Tongue (tissue), 1 donor: ENCODE measurements at regions not wholly inside any gene's neighbourhood (a gene's known extent, or its start where the extent isn't known, plus 50 kb on each side); places are given as distances from the start of the nearest gene placed in this dataset.
"Not testable (repeated sequence)": the region's sequence is repeated elsewhere in the genome, so short reads cannot be mapped to it uniquely, and the experiment has no call there.

Experiments
- DNase-seq: peaks from one replicate; pipeline ENCODE4 v3.0.0-alpha.2; 2015

DNA sequence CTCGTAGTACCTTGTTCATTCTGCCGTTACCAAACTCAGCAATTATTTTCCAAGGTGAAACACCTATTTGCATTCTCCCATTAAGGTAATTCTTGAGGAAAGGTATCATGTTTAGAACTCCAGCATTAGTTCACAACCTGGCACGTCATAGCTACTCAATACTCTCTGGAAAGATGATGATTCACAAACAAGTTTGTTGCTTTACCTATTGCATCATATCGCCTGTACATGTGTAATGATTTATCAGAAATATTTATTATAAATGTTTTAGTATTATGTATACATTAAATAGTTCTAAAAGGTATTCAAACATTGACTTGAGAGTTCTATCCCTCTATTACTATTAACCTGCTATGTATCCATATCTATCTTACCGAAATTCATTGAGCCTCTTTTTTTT is 658.3 kb upstream of the PITX2 start:
- no peak for DNase-seq

DNA sequence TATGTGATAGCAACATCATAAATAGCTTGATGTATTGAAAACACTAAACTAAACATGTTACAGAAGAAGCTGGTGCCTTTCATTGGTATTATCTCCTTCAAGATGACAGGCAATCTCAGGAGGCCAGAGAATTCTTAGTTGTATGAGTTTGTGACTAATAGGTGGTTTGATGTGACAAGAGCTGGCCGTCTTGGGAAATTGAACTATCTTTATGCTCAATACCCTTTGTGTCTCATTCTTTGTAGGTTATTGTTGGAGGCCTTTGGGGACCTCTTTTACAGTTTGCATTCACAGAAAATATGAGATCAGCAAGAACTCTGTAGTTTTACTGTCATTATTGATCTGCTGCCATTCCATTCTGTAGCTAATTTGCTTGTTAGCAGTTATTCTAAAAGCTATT is 659.2 kb upstream of the PITX2 start:
- DNase-seq, result no peak

DNA sequence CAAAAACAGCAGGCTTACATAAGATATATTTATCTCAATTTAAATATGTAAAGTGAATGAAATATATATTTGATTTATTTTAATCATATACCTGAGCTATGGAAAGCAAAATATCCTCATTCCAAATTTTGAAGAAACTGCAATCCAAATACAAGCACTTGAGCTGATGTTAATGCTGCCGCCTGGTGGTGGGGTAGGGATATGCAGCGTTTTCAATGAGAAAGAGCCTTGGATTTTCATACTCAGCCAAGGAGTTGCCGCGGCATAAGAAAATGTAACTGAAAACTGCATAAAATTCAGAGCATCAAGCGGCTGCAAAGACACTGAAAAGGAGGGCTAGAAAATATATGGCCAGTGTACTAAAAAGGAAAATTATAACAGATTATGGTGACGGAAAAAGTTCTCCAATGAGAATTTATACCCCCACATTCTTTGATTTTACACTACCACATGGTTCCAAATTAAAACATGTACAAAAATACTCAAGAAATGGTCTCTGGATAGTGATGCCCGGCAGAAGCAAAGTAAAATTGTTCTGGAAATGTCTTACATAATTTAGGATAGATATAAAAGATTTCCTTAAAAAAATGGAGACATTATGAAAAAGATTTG is 660.3 kb upstream of the PITX2 start:
- DNase-seq, result peak; percentile 68

DNA sequence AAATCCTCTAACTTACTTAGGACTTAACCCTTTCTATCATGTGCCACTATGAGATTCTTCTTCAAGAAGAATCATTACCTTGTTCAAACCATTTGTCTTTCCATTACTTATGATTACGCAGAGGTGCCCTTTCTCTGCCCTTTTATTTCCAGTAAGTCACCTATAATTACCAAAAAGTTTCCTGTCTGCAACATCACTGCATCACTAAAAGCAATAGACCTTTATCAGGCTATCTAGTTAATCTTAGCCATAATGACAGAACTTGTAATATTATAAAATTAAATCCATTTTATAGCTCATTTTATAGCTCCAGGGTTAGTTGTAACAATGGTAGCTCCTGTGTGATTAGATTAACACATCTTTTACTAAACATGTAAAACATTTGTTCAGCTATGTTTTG is 673.6 kb upstream of the PITX2 start:
- DNase-seq, result no peak

DNA sequence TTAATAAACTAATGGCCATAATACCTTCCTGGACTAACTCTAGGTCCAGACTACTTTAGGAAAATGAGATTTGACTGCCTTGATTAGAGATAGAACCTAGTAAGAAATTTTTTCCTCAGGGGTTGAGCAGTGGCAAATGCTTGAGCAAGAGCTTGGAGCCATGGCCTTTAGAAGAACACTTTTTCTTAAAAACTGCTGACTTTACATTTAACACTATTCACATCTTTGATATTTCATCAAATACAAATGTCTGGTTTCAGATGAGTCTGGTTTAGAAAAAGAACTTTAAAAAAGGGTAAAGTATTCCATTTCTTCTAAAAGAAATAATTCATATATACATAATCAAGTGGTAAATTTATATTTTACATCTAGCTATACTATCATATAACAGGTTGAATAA is 680.9 kb upstream of the PITX2 start:
- no peak for DNase-seq

DNA sequence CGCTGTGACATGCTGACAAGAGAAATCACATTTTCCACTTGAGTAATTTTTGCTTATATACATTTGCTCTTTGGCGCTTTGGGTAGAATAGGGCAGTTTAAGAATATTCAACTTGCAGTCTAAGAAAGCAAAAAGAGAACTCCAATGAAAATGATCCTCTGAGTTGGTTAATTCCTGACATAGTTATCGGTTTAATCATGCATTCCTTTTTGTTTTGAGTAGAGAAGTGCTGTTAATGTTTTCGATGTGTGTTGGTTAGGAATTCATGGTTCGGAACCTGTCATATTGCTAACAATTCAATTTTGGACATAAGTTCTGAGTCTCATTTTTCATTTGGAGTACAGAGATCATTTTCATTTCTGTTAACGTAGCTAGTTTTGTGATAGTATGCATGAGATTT is 700.6 kb upstream of the PITX2 start:
- DNase-seq, result peak; percentile 13

DNA sequence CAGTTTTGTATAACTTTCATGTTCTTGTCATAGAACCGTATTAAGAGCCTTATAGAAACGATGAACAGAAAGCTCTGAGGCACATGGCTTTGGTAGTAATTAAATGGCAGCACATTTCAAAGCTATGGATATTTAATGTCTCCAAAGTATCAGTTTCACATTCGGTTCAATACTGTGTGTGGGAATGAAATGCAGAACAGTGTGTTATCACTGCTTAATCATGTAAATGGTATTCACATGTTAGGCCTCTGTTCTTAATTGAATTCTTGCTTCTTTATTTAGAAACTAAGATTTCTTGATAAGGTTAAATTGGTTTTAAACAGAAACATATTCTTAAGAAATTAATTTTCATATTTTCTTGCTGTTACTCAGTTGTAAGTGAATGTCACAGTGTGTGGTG is 701.0 kb upstream of the PITX2 start:
- DNase-seq, result no peak

DNA sequence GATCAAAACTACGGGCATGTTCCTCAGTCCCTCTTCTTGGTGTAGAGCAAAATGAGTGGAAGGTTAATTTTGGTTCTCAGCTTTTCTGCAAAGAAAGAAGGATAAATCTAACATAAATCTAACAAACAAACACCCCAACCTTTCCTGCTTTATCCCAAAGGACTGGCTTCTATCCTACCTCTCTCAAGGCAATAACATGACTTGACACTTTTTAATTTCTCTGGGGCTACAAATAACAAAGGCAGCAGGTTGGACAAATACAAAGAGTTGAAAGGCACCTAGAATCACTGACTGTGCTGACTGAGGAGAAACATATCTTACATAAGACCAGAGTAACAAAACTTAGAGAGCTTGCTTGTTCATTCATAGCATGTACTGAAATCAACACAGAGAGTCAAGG is 703.6 kb upstream of the PITX2 start:
- DNase-seq, result no peak

DNA sequence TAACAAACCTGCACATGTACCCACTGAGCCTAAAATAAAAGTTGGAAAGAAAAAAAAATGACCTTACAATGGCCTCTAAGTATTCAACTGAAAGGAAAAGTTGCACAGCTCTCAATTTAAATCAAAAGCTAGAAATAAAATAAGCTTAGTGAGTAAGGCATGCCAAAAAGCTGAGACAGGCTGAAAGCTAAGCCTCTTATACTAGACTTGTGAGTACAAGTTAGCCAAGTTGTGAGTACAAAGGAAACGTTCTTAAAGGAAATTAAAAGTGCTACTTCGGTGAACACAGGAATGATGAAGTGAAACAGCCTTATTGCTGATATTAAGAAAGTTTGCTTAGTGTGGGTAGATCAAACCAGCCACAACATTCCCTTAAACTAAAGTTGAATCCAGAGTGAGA is 707.9 kb upstream of the PITX2 start:
- peak; percentile 6 for DNase-seq

DNA sequence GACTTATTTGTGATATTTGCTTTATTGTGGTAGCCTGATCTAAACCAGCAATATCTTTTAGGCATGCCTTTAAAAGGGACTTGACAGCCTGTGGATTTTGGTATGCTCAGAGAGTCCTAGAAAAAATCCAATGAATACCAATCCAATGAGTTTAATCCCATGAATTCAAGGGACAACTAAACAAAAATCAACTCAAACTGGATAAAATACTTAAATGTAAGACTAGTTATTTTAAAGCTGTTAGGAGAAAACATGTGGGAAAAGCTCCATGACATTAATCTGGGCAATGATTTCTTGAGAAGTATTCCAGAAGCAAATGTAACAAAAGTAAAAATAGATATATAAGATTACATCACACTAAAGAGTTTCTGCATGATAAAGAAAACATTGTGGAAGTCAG is 711.5 kb upstream of the PITX2 start:
- DNase-seq, result no peak

DNA sequence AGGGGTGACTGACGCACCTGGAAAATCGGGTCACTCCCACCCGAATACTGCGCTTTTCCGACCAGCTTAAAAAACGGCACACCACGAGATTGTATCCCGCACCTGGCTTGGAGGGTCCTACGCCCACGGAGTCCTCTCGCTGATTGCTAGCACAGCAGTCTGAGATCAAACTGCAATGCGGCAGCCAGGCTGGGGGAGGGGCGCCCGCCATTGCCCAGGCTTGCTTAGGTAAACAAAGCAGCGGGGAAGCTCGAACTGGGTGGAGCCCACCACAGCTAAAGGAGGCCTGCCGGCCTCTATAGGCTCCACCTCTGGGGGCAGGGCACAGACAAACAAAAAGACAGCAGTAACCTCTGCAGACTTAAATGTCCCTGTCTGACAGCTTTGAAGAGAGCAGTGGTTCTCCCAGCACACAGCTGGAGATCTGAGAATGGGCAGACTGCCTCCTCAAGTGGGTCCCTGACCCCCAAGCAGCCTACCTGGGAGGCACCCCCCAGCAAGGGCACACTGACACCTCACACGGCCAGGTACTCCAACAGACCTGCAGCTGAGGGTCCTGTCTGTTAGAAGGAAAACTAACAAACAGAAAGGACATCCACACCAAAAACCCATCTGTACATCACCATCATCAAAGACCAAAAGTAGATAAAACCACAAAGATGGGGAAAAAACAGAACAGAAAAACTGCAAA is 714.5 kb upstream of the PITX2 start:
- DNase-seq, result not testable (repeated sequence)

DNA sequence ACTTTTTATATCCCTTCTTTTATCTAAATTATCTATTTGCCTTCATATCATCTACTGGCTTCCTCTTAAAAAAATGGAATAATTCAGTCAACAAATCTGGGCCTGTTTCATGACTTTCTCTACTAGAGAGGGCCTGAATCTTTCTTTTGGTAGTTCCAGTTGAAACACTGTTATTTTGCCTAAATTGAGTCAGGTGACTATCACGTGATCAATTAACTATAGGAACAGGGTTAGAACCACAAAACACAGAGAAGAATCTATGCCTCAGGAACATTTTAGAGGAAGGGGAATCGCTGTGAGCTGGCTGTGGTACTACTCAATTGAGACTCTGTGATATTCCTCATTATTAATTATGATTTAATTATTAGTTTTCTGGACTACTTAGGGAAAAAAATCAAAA is 736.7 kb upstream of the PITX2 start:
- DNase-seq, result no peak

DNA sequence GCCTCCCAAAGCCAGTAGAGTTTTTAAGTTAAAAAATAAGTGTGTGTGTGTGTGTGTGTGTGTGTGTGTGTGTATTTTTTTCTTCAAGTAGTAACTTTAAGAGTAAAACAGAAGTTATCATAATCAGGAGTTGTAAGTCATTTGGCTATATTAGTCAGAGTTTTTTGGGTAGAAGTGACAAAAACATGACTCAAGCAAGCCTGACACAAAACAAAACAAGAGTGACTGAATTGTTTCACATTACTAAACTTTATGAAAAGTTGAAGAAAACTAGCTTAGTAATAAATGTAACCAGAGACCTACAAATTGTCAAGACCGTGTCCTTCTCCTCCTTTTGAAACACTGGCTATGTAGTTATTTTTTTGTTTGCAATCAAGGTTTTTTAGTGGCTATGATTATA is 738.0 kb upstream of the PITX2 start:
- DNase-seq, result no peak

DNA sequence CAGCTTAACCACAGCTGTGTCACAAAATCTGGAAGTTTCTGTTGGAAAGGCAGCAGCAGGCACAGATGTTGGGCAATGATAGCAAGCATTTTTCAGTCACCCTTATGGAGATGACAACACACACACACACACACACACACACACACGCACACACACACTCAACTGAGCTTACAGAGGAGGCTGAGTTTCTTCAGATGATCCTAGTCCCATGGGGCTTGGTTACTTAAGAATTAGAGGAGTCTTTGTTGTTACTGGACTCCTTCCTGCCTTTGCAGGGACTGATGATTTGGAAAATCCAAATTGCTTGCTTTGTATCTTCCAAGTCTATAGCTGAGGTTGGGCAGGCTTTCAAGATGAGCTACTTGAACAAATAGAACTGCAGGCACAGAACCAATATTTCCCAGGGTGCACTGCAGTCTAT is 740.1 kb upstream of the PITX2 start:
- peak; percentile 77 for DNase-seq

DNA sequence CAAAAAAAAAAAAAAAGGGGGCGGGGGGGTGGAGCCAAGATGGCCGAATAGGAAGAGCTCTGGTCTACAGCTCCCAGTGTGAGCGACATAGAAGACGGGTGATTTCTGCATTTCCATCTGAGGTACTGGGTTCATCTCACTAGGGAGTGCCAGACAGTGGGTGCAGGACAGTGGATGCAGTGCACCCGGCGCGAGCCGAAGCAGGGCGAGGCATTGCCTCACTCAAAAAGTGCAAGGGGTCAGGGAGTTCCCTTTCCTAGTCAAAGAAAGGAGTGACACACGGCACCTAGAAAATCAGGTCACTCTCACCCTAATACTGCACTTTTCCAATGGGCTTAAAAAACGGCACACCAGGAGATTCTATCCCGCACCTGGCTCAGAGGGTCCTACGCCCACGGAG is 755.0 kb upstream of the PITX2 start:
- DNase-seq, result not testable (repeated sequence)

DNA sequence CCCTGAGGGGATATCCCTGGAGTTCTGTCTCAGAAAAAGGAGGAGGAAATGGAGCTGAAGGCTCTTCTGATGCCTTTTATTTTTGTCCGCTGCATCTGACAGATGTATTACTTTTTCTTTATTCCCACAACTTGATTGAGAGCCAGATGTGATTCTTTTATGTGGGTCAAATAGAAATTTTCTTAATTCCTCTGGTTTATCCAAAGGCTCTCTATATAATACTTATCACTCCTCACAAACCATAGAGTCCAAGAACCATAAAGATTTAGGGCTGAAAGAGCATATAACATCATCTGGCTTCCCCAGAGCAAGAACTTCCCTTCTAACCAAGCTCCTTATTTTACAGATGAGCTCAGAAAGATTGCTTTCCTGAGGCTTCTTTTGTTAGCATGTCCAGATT is 756.7 kb upstream of the FAM241A start:
- no peak for DNase-seq

DNA sequence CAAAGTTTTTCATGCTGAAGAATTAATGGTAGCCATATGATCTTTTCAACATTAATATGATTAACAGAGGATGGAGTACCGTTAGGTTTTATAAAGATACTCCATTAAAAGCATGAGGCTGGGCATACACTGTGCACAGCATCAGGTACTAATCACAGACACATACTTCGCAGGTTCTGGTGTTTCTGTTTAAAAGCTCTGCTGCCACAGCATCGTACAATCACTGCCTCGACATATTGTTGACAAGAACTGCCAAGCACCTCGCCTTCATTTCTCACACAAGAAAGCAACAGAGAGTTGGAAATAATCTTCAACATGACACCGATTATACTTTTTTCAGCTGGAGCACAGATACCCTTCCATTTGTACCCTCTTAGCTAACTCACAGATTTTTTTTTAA is 753.4 kb upstream of the FAM241A start:
- DNase-seq, result no peak

DNA sequence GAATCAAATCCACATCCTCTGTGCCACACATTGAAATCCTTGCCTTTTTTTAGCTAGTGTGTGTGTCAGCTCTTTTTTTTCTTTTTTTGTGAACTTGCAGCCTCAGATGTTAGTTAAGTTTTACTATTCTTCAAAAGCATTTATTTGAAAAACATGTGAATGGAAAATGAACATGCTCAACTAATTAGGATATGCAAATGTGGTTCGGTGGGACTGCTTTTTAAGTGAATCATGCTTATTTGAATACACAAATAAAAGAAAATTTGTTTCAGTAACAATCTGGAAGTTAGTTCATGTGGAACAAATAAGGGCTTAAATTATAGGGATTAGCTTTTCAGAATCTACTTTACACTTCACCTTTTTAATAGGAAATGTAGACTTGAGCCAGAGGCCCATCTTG is 751.5 kb upstream of the FAM241A start:
- DNase-seq, result no peak

DNA sequence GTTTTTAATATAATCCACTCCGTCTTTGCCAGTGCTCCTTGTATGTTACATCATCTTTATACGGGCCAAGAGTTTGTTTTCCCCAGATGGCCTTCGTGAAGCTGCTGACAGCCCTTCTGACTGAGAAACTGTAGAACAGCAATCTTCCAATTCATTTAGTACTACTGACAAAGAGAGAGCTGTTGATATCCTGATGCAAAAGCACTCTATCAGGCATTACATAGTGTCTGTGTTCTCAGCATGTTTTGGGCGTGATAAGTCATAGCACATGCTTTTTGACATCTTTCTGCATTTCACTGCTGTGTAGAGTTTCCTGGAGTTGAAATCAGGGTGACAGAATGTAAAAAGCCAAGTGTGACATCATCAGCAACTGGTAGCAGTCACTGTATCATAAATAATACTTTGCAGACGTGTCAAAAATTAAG is 746.3 kb upstream of the FAM241A start:
- peak; percentile 92 for DNase-seq

DNA sequence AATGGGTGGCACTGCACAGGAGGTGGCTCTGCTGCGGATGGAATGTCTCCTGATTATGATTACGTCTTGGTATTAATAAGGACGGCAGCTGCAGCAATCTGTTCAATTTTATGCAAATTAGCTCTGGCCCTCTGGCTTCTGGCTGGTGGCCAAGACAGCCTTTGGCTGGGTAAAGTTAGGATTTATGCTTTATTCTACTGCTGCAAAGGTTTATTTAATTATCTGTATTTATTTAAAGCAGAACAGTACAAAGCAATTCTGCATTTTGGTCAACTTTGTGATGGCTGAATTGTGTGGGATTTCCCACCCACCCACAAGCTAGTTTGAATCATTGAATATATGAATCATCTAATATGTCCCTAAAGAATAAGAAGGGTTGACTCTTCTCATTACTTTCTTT is 745.6 kb upstream of the FAM241A start:
- DNase-seq, result peak; percentile 93

DNA sequence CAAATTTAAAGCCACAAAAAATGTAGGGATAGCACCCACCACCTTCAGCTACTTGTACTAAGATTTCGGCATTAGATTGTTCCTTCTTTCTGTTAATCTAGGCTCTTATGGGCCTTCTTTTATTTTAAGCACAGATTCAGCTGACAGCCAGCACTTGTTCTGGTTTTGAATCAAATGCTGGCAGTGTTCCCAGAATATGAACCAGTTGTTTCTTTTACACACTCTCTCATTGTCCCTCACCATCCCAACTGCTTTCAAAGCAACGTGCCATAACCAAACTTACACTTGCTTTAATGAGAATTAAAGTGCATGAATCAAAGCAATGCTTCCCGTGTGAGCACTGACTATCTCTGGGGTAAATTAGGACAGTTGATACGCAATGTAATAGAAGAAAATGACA is 744.5 kb upstream of the FAM241A start:
- DNase-seq, result peak; percentile 96

DNA sequence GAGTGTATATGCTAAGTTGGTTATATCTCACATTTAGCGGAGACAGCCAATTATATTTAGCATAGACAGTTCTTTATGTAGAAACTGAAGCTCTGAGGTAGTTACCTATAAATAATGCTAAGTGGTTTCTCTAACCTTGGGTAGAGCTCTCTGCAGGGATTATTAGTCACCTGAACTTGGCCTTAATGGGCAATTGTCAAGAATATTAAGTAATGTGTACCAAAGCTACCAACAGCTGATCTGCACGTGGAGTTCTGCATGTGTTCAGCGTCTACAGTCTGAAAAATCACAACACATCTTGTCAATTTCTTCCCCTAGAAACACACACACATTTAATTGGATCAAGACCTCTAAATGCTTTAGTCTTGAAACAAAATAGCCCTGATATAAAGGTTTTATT is 740.6 kb upstream of the FAM241A start:
- peak; percentile 28 for DNase-seq

DNA sequence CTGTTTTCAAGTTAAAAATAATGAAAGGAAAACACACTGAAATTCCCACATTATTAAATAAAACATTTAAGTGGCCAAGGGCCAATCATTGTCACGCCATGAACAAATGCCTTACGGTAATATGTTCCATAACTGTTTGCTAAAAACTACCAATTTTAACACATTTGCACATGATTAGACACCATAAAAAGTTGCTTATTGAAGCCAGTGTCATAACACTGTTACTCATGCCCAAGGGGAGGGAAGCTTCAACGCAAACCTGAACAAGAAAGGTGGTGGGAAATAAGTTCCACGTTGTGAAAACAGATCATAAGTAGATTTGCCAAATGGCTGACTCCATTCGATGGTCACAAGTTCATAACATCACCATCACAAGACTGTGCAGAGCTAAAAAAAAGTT is 739.3 kb upstream of the FAM241A start:
- peak; percentile 14 for DNase-seq

DNA sequence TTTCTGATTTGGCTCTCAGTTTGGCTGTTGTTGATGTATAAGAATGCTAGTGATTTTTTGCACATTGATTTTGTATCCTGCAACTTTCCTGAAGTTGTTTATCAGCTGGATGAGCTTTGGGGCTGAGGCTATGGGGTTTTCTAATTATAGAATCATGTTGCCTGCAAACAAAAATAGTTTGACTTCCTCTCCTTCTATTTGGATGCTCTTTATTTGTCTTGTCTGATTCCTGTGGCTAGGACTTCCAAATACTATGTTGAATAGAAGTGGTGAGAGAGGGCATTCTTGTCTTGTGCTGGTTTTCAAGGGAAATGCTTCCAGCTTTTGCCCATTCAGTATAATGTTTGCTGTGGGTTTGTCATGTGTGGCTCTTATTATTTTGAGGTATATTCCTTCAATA is 734.7 kb upstream of the FAM241A start:
- DNase-seq, result no peak

DNA sequence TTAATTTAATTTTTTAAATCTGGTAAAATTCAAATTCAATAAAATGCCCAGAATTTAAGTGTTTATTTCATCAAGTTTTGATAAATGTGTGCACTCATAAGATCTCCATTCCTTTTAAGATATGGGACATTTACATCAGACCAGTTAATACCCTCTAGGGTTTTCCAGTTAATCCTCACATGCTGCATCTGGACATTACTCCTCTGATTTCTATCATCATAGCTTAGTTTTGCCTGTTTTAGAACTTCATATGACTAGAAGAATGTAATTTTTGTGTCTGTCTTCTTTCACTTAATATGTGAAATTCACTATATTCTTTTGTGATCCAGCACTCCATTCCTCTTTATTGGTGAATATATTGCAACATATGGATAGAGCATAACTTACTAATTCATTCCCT is 727.7 kb upstream of the FAM241A start:
- no peak for DNase-seq
